DOHH2 (cell line): ENCODE measurements at regions not wholly inside any gene's neighbourhood (a gene's known extent, or its start where the extent isn't known, plus 50 kb on each side); places are given as distances from the start of the nearest gene placed in this dataset.

Experiments
- EZH2phosphoT487 ChIP-seq: fragments of 200-600 bp; sonication (generic); IDR thresholded peaks from 2 replicates; pipeline ENCODE4 v1.6.1; 2017; ENCODE audit warnings: borderline replicate concordance, mild to moderate bottlenecking, antibody characterized with exemption, low read length, moderate library complexity, mixed read lengths
- TF ChIP-seq, protein P1 (sequence below): fragments of 200-600 bp; sonication (generic); IDR thresholded peaks from one replicate; pipeline ENCODE4 v1.5.1; 2014; ENCODE audit warnings: antibody characterized with exemption, mild to moderate bottlenecking, low read depth, low read length; ENCODE audit not compliant: poor library complexity, severe bottlenecking

DNA sequence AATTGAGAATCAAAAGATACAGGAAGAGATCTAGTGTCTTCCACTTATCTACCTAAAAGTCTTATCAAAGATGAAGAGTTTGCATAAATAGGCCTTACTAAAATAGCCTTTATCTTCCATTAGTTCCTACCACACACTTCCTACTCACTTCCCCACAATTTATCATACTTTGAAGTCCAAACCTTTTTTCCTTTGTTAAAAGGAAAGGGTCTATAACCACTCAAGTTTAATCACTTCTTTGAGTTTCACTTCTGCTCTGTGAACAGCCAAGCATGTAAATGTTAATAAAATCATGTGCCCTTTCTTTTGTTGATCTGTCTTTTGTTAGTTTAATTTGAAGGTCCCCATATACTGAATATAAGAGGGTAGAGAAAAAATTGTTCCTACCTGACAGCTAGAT, 114.5 kb downstream of the PHLDA1 start:
- TF ChIP-seq, protein P1, sequence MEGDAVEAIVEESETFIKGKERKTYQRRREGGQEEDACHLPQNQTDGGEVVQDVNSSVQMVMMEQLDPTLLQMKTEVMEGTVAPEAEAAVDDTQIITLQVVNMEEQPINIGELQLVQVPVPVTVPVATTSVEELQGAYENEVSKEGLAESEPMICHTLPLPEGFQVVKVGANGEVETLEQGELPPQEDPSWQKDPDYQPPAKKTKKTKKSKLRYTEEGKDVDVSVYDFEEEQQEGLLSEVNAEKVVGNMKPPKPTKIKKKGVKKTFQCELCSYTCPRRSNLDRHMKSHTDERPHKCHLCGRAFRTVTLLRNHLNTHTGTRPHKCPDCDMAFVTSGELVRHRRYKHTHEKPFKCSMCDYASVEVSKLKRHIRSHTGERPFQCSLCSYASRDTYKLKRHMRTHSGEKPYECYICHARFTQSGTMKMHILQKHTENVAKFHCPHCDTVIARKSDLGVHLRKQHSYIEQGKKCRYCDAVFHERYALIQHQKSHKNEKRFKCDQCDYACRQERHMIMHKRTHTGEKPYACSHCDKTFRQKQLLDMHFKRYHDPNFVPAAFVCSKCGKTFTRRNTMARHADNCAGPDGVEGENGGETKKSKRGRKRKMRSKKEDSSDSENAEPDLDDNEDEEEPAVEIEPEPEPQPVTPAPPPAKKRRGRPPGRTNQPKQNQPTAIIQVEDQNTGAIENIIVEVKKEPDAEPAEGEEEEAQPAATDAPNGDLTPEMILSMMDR, result no peak
- no peak; the same call in 1 of the 2 replicates for TF ChIP-seq EZH2phosphoT487
